ENCODE measurements at regions not wholly inside any gene's neighbourhood (a gene's known extent, or its start where the extent isn't known, plus 50 kb on each side); places are given as distances from the start of the nearest gene placed in this dataset.

DNA sequence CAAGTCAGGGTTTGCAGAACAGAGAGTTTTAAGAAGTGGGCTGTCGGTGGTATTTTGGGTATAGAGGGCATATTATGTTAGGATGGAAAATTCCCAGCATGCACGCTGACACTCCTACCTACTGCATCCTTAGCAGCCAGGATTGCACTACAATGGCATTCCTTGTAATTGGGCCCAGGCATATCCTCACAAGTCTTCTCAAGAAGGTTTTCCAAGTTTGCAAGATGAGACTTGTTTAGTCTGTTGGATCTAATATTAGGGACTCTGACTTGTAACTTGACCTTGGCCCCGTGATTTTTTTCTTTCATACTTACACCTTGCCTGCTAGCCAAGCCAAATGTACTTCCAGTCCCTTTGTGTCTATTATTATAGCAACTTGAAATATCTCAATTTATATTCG lies 335.7 kb upstream of the HTR2A start:
- TF ChIP-seq, protein P1, sequence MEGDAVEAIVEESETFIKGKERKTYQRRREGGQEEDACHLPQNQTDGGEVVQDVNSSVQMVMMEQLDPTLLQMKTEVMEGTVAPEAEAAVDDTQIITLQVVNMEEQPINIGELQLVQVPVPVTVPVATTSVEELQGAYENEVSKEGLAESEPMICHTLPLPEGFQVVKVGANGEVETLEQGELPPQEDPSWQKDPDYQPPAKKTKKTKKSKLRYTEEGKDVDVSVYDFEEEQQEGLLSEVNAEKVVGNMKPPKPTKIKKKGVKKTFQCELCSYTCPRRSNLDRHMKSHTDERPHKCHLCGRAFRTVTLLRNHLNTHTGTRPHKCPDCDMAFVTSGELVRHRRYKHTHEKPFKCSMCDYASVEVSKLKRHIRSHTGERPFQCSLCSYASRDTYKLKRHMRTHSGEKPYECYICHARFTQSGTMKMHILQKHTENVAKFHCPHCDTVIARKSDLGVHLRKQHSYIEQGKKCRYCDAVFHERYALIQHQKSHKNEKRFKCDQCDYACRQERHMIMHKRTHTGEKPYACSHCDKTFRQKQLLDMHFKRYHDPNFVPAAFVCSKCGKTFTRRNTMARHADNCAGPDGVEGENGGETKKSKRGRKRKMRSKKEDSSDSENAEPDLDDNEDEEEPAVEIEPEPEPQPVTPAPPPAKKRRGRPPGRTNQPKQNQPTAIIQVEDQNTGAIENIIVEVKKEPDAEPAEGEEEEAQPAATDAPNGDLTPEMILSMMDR (IDR thresholded peaks at IDR 0.05; ENCODE audit: insufficient read depth, low read length, severe bottlenecking): no peak
- FAIRE-seq (no peak), DNase-seq (ENCODE audit: low read depth) (peak; percentile 45)
- no peaks in the 10 kb centered on the region for H3K36me3 ChIP-seq (ENCODE audit: control insufficient read depth, insufficient read depth, low read length)
- H3K4me3 ChIP-seq (ENCODE audit: low read depth, low read length): no peak overlapping the region
- H3K27me3 ChIP-seq (ENCODE audit: control insufficient read depth, insufficient read depth, low read length): no peaks in the 10 kb centered on the region

DNA sequence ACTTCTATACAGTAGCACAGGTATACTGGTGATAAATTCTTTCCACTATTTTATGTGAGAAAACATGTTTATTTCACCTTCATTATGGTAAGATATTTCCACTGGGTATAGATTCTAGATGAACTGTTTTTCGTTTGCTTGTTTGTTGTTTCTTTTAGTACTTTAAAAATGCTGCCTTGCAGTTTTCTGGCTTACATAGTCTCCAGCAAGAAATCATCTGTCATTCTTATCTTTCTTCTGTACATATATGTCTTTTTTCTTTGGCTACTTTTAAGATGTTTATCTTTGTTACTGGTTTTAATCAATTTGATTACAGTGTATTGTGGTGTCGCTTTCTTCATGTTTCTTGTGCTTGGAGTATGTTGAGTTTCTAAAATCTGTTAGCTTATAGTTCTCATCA lies 333.3 kb upstream of the HTR2A start:
- FAIRE-seq (no peak), DNase-seq (ENCODE audit: low read depth) (no peak)
- H3K36me3 ChIP-seq (ENCODE audit: control insufficient read depth, insufficient read depth, low read length): no peaks in the 10 kb centered on the region
- no peaks in the 10 kb centered on the region for H3K27me3 ChIP-seq (ENCODE audit: control insufficient read depth, insufficient read depth, low read length)
- TF ChIP-seq, protein P1 (IDR thresholded peaks at IDR 0.05; ENCODE audit: insufficient read depth, low read length, severe bottlenecking): no peak
- no peak overlapping the region for H3K4me3 ChIP-seq (ENCODE audit: low read depth, low read length)

DNA sequence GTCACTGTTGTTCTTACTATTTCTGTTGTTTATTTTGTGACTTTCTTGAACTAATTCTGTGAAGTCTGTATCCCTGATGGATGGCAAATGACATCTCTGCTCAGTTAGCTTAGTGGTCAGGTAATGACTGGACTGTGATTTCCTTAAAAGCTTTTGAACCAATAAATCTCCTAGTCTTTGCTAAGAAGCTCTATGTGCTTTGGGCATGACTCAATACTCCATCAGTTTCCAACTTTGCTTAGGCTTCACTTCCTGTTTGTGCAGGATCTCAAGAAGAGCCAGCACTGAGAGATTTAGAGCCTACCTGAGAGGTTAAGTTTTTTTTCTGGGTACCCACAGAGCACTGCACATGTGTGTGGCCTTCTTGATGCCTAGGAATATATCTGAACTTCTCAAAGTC lies 329.7 kb upstream of the HTR2A start:
- Histone ChIP-seq H3K4me3 (ENCODE audit: low read depth, low read length) (no peak overlapping the region), H3K27me3 (ENCODE audit: control insufficient read depth, insufficient read depth, low read length) (no peaks in the 10 kb centered on the region), H3K36me3 (ENCODE audit: control insufficient read depth, insufficient read depth, low read length) (no peaks in the 10 kb centered on the region)
- FAIRE-seq: no peak
- peak; percentile 34 for DNase-seq (ENCODE audit: low read depth)
- TF ChIP-seq, protein P1 (IDR thresholded peaks at IDR 0.05; ENCODE audit: insufficient read depth, low read length, severe bottlenecking): no peak

DNA sequence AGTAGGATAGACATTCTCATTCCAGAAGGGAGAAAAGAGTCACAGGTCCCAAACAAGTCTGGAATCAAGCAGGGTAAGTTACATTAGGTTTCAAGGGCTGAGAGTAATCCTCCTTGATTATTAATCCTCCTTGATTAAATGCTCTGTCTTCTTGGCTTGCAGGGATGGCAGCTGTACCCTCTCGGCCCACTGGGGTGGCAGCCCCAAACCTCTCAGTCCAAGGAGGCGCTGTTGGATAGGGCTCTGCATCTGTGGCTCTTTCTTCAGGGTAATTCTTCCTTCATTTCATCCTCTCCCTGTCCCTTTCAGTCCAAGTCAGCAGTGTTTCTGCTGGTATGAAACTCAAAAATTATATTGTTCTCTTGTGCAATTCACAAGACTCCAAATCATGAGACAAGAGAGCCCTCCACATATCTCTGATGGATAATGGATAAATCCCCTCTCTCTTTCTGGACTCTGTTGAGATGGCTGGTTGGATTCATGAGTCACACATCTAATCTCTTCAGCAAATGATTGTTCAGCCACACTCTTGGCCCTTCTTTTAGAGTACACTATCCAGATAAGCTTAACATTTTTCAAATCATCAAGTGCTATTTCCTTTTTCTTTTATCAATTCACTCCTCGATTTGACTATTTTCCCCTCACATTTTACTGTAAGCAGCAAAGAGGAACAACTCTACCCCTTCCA lies 323.7 kb upstream of the HTR2A start:
- TF ChIP-seq, protein P1 (IDR thresholded peaks at IDR 0.05; ENCODE audit: insufficient read depth, low read length, severe bottlenecking): no peak
- no peak for FAIRE-seq
- no peaks in the 10 kb centered on the region for H3K36me3 ChIP-seq (ENCODE audit: control insufficient read depth, insufficient read depth, low read length)
- no peak for DNase-seq (ENCODE audit: low read depth)
- no peaks in the 10 kb centered on the region for H3K27me3 ChIP-seq (ENCODE audit: control insufficient read depth, insufficient read depth, low read length)
- no peak overlapping the region for H3K4me3 ChIP-seq (ENCODE audit: low read depth, low read length)

DNA sequence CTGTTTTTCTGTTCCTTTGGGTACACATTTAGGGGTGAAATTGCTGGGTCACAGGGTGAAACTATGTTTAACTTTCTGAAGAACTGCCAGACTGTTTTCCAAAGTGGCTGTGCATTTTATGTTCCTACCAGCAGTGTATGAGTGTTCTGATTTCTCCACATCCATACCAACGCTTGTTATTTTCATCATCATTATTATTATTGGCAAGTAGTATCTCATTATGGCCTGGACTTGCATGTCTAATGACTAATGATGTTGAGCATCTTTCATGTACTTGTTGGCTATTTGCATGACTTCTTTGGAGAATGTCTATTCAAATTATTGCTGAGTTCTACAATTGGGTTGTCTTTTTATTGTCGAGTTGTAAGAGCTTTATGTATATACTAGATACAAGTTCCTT lies 321.8 kb upstream of the HTR2A start:
- no peaks in the 10 kb centered on the region for H3K27me3 ChIP-seq (ENCODE audit: control insufficient read depth, insufficient read depth, low read length)
- H3K4me3 ChIP-seq (ENCODE audit: low read depth, low read length): no peak overlapping the region
- H3K36me3 ChIP-seq (ENCODE audit: control insufficient read depth, insufficient read depth, low read length): no peaks in the 10 kb centered on the region
- DNase-seq (ENCODE audit: low read depth): peak; percentile 49
- TF ChIP-seq, protein P1 (IDR thresholded peaks at IDR 0.05; ENCODE audit: insufficient read depth, low read length, severe bottlenecking): no peak
- FAIRE-seq: no peak
